HEK293 (cell line): ENCODE measurements at regions not wholly inside any gene's neighbourhood (a gene's known extent, or its start where the extent isn't known, plus 50 kb on each side); places are given as distances from the start of the nearest gene placed in this dataset.

Source experiments
- CTCF ChIA-PET: fragments of 350-600 bp; formaldehyde crosslinking; extraction: SDS; loops from one replicate; lab custom pipeline; 2021; ENCODE audit warnings: antibody characterized with exemption; lab: Yijun Ruan, JAX
- POLR2A ChIA-PET: fragments of 300-600 bp; formaldehyde crosslinking; extraction: SDS; loops from one replicate; lab custom pipeline; 2020; ENCODE audit warnings: antibody characterized with exemption, inconsistent platforms; lab: Yijun Ruan, JAX
- H3K27ac ChIP-seq: fragments of 200-500 bp; sonication (Bioruptor generic); 2 replicates; pipeline ENCODE4 v1.5.1; 2014; ENCODE audit warnings: low read depth, low read length, control low read depth, inconsistent platforms; ENCODE audit errors: extremely low read depth
- H3K36me3 ChIP-seq, 2 experiments: fragments of 200-500 bp in 1 of 2; sonication (Bioruptor generic) in 1 of 2; 1 replicate in 1 of 2; 2 replicates in 1 of 2; pipeline ENCODE4 v1.5.1; 2014 to 2017; ENCODE audit warnings: inconsistent platforms in 2 of 2, low read length in 2 of 2; ENCODE audit not compliant: control insufficient read depth in 2 of 2, insufficient read depth in 1 of 2
- H3K4me1 ChIP-seq: fragments of 200-500 bp; sonication (Bioruptor generic); 2 replicates; pipeline ENCODE4 v1.5.1; 2014; ENCODE audit warnings: mild to moderate bottlenecking, low read length, inconsistent platforms; ENCODE audit not compliant: control insufficient read depth, insufficient read depth
- H3K4me3 ChIP-seq: 2 replicates; pipeline ENCODE4 v1.5.1; 2011; ENCODE audit warnings: low read depth, mild to moderate bottlenecking, control low read depth, low read length, moderate library complexity
- H3K9me3 ChIP-seq: fragments of 200-500 bp; sonication (Bioruptor generic); 2 replicates; pipeline ENCODE4 v1.5.1; 2014; ENCODE audit warnings: low read depth, low read length, inconsistent platforms; ENCODE audit not compliant: control insufficient read depth, insufficient read depth
- CTCF ChIP-seq: fragments of 450-650 bp; formaldehyde crosslinking; IDR thresholded peaks from 2 replicates; pipeline ENCODE4 v1.5.1; 2016; ENCODE audit warnings: missing biosample characterization, missing genetic modification characterization
- PRDM6 ChIP-seq: fragments of 450-650 bp; formaldehyde crosslinking; IDR thresholded peaks from 2 replicates; pipeline ENCODE4 v1.5.1; 2017; ENCODE audit warnings: missing biosample characterization, missing genetic modification characterization
- REST ChIP-seq: fragments of 450-650 bp; formaldehyde crosslinking; IDR thresholded peaks from 2 replicates; pipeline ENCODE4 v1.5.1; 2016; ENCODE audit warnings: missing biosample characterization, missing genetic modification characterization
- ZBTB10 ChIP-seq: fragments of 450-650 bp; formaldehyde crosslinking; IDR thresholded peaks from 2 replicates; pipeline ENCODE4 v1.5.1; 2016; ENCODE audit warnings: missing biosample characterization, missing genetic modification characterization
- ZBTB17 ChIP-seq: fragments of 450-650 bp; formaldehyde crosslinking; IDR thresholded peaks from 2 replicates; pipeline ENCODE4 v1.5.1; 2016; ENCODE audit warnings: missing biosample characterization, missing genetic modification characterization
- ZBTB6 ChIP-seq: fragments of 450-650 bp; formaldehyde crosslinking; IDR thresholded peaks from 2 replicates; pipeline ENCODE4 v1.5.1; 2017; ENCODE audit warnings: missing biosample characterization, missing genetic modification characterization
- ZIC2 ChIP-seq: fragments of 450-650 bp; formaldehyde crosslinking; IDR thresholded peaks from 2 replicates; pipeline ENCODE4 v1.5.1; 2016; ENCODE audit warnings: missing biosample characterization, missing genetic modification characterization
- ZNF18 ChIP-seq: fragments of 450-650 bp; formaldehyde crosslinking; IDR thresholded peaks from 2 replicates; pipeline ENCODE4 v1.5.1; 2016; ENCODE audit warnings: missing biosample characterization, missing genetic modification characterization
- ZNF211 ChIP-seq: fragments of 450-650 bp; formaldehyde crosslinking; IDR thresholded peaks from 2 replicates; pipeline ENCODE4 v1.5.1; 2016; ENCODE audit warnings: low read depth, missing biosample characterization, missing genetic modification characterization
- ZNF23 ChIP-seq: fragments of 450-650 bp; formaldehyde crosslinking; IDR thresholded peaks from 2 replicates; pipeline ENCODE4 v1.5.1; 2016; ENCODE audit warnings: missing biosample characterization, missing genetic modification characterization, borderline replicate concordance
- ZNF26 ChIP-seq: fragments of 450-650 bp; formaldehyde crosslinking; IDR thresholded peaks from 2 replicates; pipeline ENCODE4 v1.5.1; 2016; ENCODE audit warnings: missing biosample characterization, missing genetic modification characterization
- ZNF266 ChIP-seq: fragments of 450-650 bp; formaldehyde crosslinking; IDR thresholded peaks from 2 replicates; pipeline ENCODE4 v1.5.1; 2016; ENCODE audit warnings: missing biosample characterization, missing genetic modification characterization, low read depth
- ZNF561 ChIP-seq: fragments of 450-650 bp; IDR thresholded peaks from 2 replicates; pipeline ENCODE4 v1.5.1; 2018; ENCODE audit warnings: missing biosample characterization, missing genetic modification characterization, borderline replicate concordance
- ZNF621 ChIP-seq: fragments of 450-650 bp; formaldehyde crosslinking; IDR thresholded peaks from 2 replicates; pipeline ENCODE4 v1.5.1; 2017; ENCODE audit warnings: missing biosample characterization, missing genetic modification characterization
- ZNF658 ChIP-seq: fragments of 450-650 bp; formaldehyde crosslinking; IDR thresholded peaks from 2 replicates; pipeline ENCODE4; 2016; ENCODE audit warnings: missing biosample characterization, missing genetic modification characterization
- ZNF664 ChIP-seq: fragments of 450-650 bp; formaldehyde crosslinking; IDR thresholded peaks from 2 replicates; pipeline ENCODE4 v1.5.1; 2016; ENCODE audit warnings: missing biosample characterization, missing genetic modification characterization
- ZNF701 ChIP-seq: fragments of 450-650 bp; formaldehyde crosslinking; IDR thresholded peaks from 2 replicates; pipeline ENCODE4 v1.5.1; 2016; ENCODE audit warnings: missing biosample characterization, missing genetic modification characterization
- ZNF830 ChIP-seq: fragments of 450-650 bp; IDR thresholded peaks from 2 replicates; pipeline ENCODE4 v1.5.0; 2018; ENCODE audit warnings: missing biosample characterization, missing genetic modification characterization, low read depth, mild to moderate bottlenecking, moderate library complexity
- ZSCAN16 ChIP-seq: fragments of 450-650 bp; formaldehyde crosslinking; IDR thresholded peaks from 2 replicates; pipeline ENCODE4 v1.5.1; 2016; ENCODE audit warnings: missing biosample characterization, missing genetic modification characterization

GRCh38 chr2:49335546-49335945 lies 181.2 kb upstream of the FSHR start:
- no peaks in the 10 kb centered on the region for H3K36me3 ChIP-seq
- no peak overlapping the region for H3K27ac ChIP-seq
- no peaks in the 10 kb centered on the region for H3K4me1 ChIP-seq
- CTCF ChIA-PET, result no interaction called here
- H3K9me3 ChIP-seq, result no peaks in the 10 kb centered on the region
- TF ChIP-seq ZSCAN16 (tag by site-specific recombination), result no peak
- TF ChIP-seq ZNF18 (tag by site-specific recombination), result no peak
- TF ChIP-seq ZNF658, result no peak
- no peak for TF ChIP-seq REST (tag by site-specific recombination)
- TF ChIP-seq ZBTB17 (tag by site-specific recombination), result no peak
- no peak overlapping the region for H3K4me3 ChIP-seq
- POLR2A ChIA-PET, result no interaction called here

- H3K9me3 ChIP-seq, result no peaks in the 10 kb centered on the region
- no peak overlapping the region for H3K4me3 ChIP-seq
- no peaks in the 10 kb centered on the region for H3K4me1 ChIP-seq
- CTCF ChIA-PET, result interaction anchor here (0.5 kb wide), 1 partner anchor 20 kb away, joined by 5 read pairs; no protein-coding TSS in a partner anchor
- no peaks in the 10 kb centered on the region for H3K36me3 ChIP-seq
- POLR2A ChIA-PET, result no interaction called here
- H3K27ac ChIP-seq, result no peak overlapping the region
- TF ChIP-seq PRDM6 (no peak), ZBTB10 (tag by site-specific recombination) (no peak), ZNF23 (tag by site-specific recombination) (no peak), ZBTB6 (tag by site-specific recombination) (no peak), ZNF266 (tag by site-specific recombination) (no peak), ZNF26 (no peak), ZNF830 (tag by site-specific recombination) (no peak), ZIC2 (tag by site-specific recombination) (no peak), ZNF621 (no peak), ZNF701 (no peak), ZNF211 (tag by site-specific recombination) (no peak), CTCF (no peak), ZNF664 (no peak), ZNF561 (tag by site-specific recombination) (no peak)
Measured at GRCh38 chr2:49332415-49332814, 178.1 kb upstream of the FSHR start.
